Ishikawa (cell line): ENCODE measurements at regions not wholly inside any gene's neighbourhood (a gene's known extent, or its start where the extent isn't known, plus 50 kb on each side); places are given as distances from the start of the nearest gene placed in this dataset.

Experiments
- CEBPB ChIP-seq: IDR thresholded peaks from 2 replicates; pipeline ENCODE4 v1.6.1; 2012
- CREB1 ChIP-seq: IDR thresholded peaks from 2 replicates; pipeline ENCODE4 v1.6.1; 2012; ENCODE audit warnings: low read depth
- EGR1 ChIP-seq: IDR thresholded peaks from 2 replicates; pipeline ENCODE4 v1.6.1; 2012
- EP300 ChIP-seq: IDR thresholded peaks from 2 replicates; pipeline ENCODE4 v1.6.1; 2012; ENCODE audit warnings: borderline replicate concordance
- FOXM1 ChIP-seq: IDR thresholded peaks from 2 replicates; pipeline ENCODE4 v1.6.1; 2012; ENCODE audit warnings: low read depth, borderline replicate concordance
- MAX ChIP-seq: IDR thresholded peaks from 2 replicates; pipeline ENCODE4 v1.6.1; 2012
- NFIC ChIP-seq: IDR thresholded peaks from 2 replicates; pipeline ENCODE4 v1.6.1; 2012
- RAD21 ChIP-seq: IDR thresholded peaks from 2 replicates; pipeline ENCODE4 v1.6.1; 2012; ENCODE audit warnings: low read depth
- REST ChIP-seq: IDR thresholded peaks from 2 replicates; pipeline ENCODE4 v1.6.1; 2012; ENCODE audit warnings: low read depth, mild to moderate bottlenecking
- TAF1 ChIP-seq: IDR thresholded peaks from 2 replicates; pipeline ENCODE4 v1.6.1; 2012; ENCODE audit warnings: low read depth, mild to moderate bottlenecking
- TCF12 ChIP-seq: IDR thresholded peaks from 2 replicates; pipeline ENCODE4 v1.6.1; 2012; ENCODE audit warnings: low read depth
- TEAD4 ChIP-seq: IDR thresholded peaks from 2 replicates; pipeline ENCODE4 v1.6.1; 2012
- USF1 ChIP-seq: IDR thresholded peaks from 2 replicates; pipeline ENCODE4 v1.6.1; 2012
- YY1 ChIP-seq: IDR thresholded peaks from 2 replicates; pipeline ENCODE4 v1.6.1; 2012; ENCODE audit warnings: low read depth
- ZBTB7A ChIP-seq: IDR thresholded peaks from 2 replicates; pipeline ENCODE4 v1.6.1; 2012; ENCODE audit warnings: low read depth

GRCh38 chr18:77872166-77872565 is 622.5 kb downstream of the GALR1 start:
- no peak for TF ChIP-seq FOXM1
- no peak for TF ChIP-seq USF1
- no peak for TF ChIP-seq YY1
- TF ChIP-seq NFIC: no peak
- TF ChIP-seq TCF12: no peak
- no peak for TF ChIP-seq TEAD4
- no peak for TF ChIP-seq EGR1
- no peak for TF ChIP-seq CREB1
- no peak for TF ChIP-seq CEBPB
- TF ChIP-seq MAX: no peak
- TF ChIP-seq EP300: no peak
- TF ChIP-seq ZBTB7A: no peak
- no peak for TF ChIP-seq TAF1
- no peak for TF ChIP-seq RAD21
- TF ChIP-seq REST: no peak

GRCh38 chr18:77876319-77876865 is 626.7 kb downstream of the GALR1 start:
- no peak for TF ChIP-seq RAD21
- TF ChIP-seq TAF1: no peak
- no peak for TF ChIP-seq EP300
- TF ChIP-seq NFIC: no peak
- no peak for TF ChIP-seq TCF12
- TF ChIP-seq YY1: no peak
- TF ChIP-seq MAX: no peak
- no peak for TF ChIP-seq CREB1
- no peak for TF ChIP-seq TEAD4
- no peak for TF ChIP-seq FOXM1
- TF ChIP-seq REST: no peak

- no peak for TF ChIP-seq MAX
- TF ChIP-seq EP300: no peak
- no peak for TF ChIP-seq TEAD4
- TF ChIP-seq CREB1: no peak
- TF ChIP-seq USF1: no peak
- TF ChIP-seq EGR1: no peak
- no peak for TF ChIP-seq RAD21
- no peak for TF ChIP-seq YY1
- no peak for TF ChIP-seq NFIC
- TF ChIP-seq ZBTB7A: no peak
- no peak for TF ChIP-seq TAF1
- no peak for TF ChIP-seq TCF12
- TF ChIP-seq FOXM1: no peak
- TF ChIP-seq CEBPB: no peak
- no peak for TF ChIP-seq REST
Observed at GRCh38 chr18:77879829-77880228, 630.2 kb downstream of the GALR1 start.

- no peak for TF ChIP-seq TCF12
- no peak for TF ChIP-seq MAX
- TF ChIP-seq TEAD4: no peak
- TF ChIP-seq TAF1: no peak
- no peak for TF ChIP-seq CEBPB
- no peak for TF ChIP-seq USF1
- no peak for TF ChIP-seq YY1
- TF ChIP-seq NFIC: no peak
- TF ChIP-seq FOXM1: no peak
- TF ChIP-seq EP300: no peak
- no peak for TF ChIP-seq RAD21
- TF ChIP-seq EGR1: no peak
- no peak for TF ChIP-seq CREB1
- no peak for TF ChIP-seq REST
- no peak for TF ChIP-seq ZBTB7A
Observed at GRCh38 chr18:77884454-77884853, 634.8 kb downstream of the GALR1 start.
